K562 (cell line): ENCODE measurements at regions not wholly inside any gene's neighbourhood (a gene's known extent, or its start where the extent isn't known, plus 50 kb on each side); places are given as distances from the start of the nearest gene placed in this dataset.

Experiments used
- ATAC-seq: fragments of 200-7000 bp; cut with Tn5 transposase; 3 replicates; pipeline ENCODE4 v1.9.1; 2020; ENCODE audit warnings: moderate library complexity
- BruUV-seq: library from RNA; stranded (reverse); fragments of 400-500 nt; replicated peaks from 2 replicates; lab custom pipeline; 2021; lab: Mats Ljungman, UMichigan
- CTCF ChIA-PET: fragments of 300-600 bp; formaldehyde crosslinking; extraction: SDS; loops from one replicate; lab custom pipeline; 2021; ENCODE audit warnings: low intra/inter-chr PET ratio; lab: Yijun Ruan, JAX
- POLR2A ChIA-PET: fragments of 300-600, 350-650 bp; sonication (Branson Sonifier 250); formaldehyde crosslinking; extraction: SDS; loops from one replicate; lab custom pipeline; 2021; ENCODE audit warnings: antibody characterized with exemption, inconsistent platforms; lab: Yijun Ruan, JAX
- DNase-seq, 4 experiments: peaks; one replicate each; pipeline versions ENCODE4 v3.0.0 to v3.0.0-alpha.2; 2011 to 2018; ENCODE audit warnings: low spot score in 3 of 4, mixed read lengths in 3 of 4; ENCODE audit errors: extremely low read depth in 1 of 4
- FAIRE-seq: peaks from 2 replicates; lab custom pipeline; 2011; peaks lifted over from hg19 to GRCh38; lab: Jason Lieb, UNC
- H2AFZ ChIP-seq: 2 replicates; pipeline ENCODE4 v1.6.0; 2011; ENCODE audit warnings: low read depth, low read length, control low read depth, inconsistent platforms
- H3K27ac ChIP-seq: fragments of 200-600 bp; 3 replicates; pipeline ENCODE4 v1.8.0; 2011; ENCODE audit warnings: low read depth, mild to moderate bottlenecking, control low read depth, inconsistent platforms, low read length, moderate library complexity, mixed read lengths; ENCODE audit errors: extremely low read depth
- H3K27me3 ChIP-seq, 2 experiments: fragments of 300-600 bp in 1 of 2; 2 replicates in 1 of 2; 3 replicates in 1 of 2; pipeline versions ENCODE4 v1.6.0 to v1.8.0; 2011; ENCODE audit warnings: inconsistent platforms in 2 of 2, low read length in 2 of 2, mild to moderate bottlenecking in 1 of 2, mixed read lengths in 1 of 2, moderate library complexity in 1 of 2; ENCODE audit not compliant: control insufficient read depth in 2 of 2, insufficient read depth in 2 of 2
- H3K36me3 ChIP-seq: fragments of 300-600 bp; 3 replicates; pipeline ENCODE4 v1.8.0; 2011; ENCODE audit warnings: mild to moderate bottlenecking, low read length, inconsistent platforms; ENCODE audit not compliant: control insufficient read depth, insufficient read depth
- H3K4me1 ChIP-seq, 2 experiments: fragments of 200-600 bp in 1 of 2; replicated peaks in 1 of 2; 2 replicates in 1 of 2; 3 replicates in 1 of 2; pipeline versions ENCODE4 v1.5.1 to v1.8.0; 2011; ENCODE audit warnings: inconsistent platforms in 2 of 2, low read length in 2 of 2, mild to moderate bottlenecking in 1 of 2, mixed read lengths in 1 of 2, moderate library complexity in 1 of 2; ENCODE audit not compliant: control insufficient read depth in 2 of 2, insufficient read depth in 2 of 2
- H3K4me2 ChIP-seq: 2 replicates; pipeline ENCODE4 v1.6.1; 2011; ENCODE audit warnings: low read length, control low read depth, inconsistent platforms, mixed read lengths; ENCODE audit not compliant: insufficient read depth
- H3K4me3 ChIP-seq: fragments of 200-600 bp; sonication (generic), shearing (Covaris generic); 2 replicates; pipeline ENCODE4 v1.5.1; 2016; ENCODE audit warnings: control low read depth, inconsistent platforms
- H3K79me2 ChIP-seq: fragments of 200-600 bp; 3 replicates; pipeline ENCODE4 v1.8.0; 2011; ENCODE audit warnings: low read length, inconsistent platforms; ENCODE audit not compliant: control insufficient read depth, insufficient read depth
- H3K9ac ChIP-seq, 2 experiments: 2 replicates each; pipeline versions ENCODE4 v1.6.0 to v1.6.1; 2011; ENCODE audit warnings: low read depth in 2 of 2, low read length in 2 of 2, control low read depth in 1 of 2, inconsistent platforms in 1 of 2, mild to moderate bottlenecking in 1 of 2, mixed read lengths in 1 of 2; ENCODE audit not compliant: insufficient read depth in 1 of 2
- H3K9me1 ChIP-seq: one replicate; pipeline ENCODE4 v1.6.0; 2011; ENCODE audit warnings: inconsistent platforms, mild to moderate bottlenecking, low read length, moderate library complexity; ENCODE audit not compliant: control insufficient read depth, insufficient read depth
- H3K9me3 ChIP-seq: replicated peaks from 2 replicates; pipeline ENCODE4 v1.5.1; 2011; ENCODE audit warnings: low read depth, low read length, inconsistent platforms; ENCODE audit not compliant: control insufficient read depth, insufficient read depth
- H4K20me1 ChIP-seq: replicated peaks from 2 replicates; pipeline ENCODE4 v1.6.1; 2011; ENCODE audit warnings: low read length, inconsistent platforms, mixed read lengths; ENCODE audit not compliant: control insufficient read depth, insufficient read depth
- ARID1B ChIP-seq: fragments of 450-650 bp; IDR thresholded peaks from 2 replicates; pipeline ENCODE4 v1.6.1; 2016; ENCODE audit warnings: antibody characterized with exemption, mild to moderate bottlenecking, inconsistent platforms
- CEBPB ChIP-seq: fragments of 450-650 bp; IDR thresholded peaks from 2 replicates; pipeline ENCODE4 v1.6.1; 2016; ENCODE audit warnings: missing genetic modification characterization, missing compliant biosample characterization
- CEBPG ChIP-seq, 3 experiments: fragments of 200-800 bp in 1 of 3; sonication (Bioruptor generic) in 1 of 3; sonication (generic) in 1 of 3; formaldehyde crosslinking in 1 of 3; IDR thresholded peaks in 2 of 3; conservative IDR thresholded peaks in 1 of 3; 2 replicates each; pipeline versions ENCODE4 v1.6.1 to v1.8.0; 2016 to 2022; ENCODE audit warnings: missing compliant biosample characterization in 2 of 3, missing genetic modification characterization in 2 of 3, mild to moderate bottlenecking in 1 of 3, missing genetic modification reagents in 1 of 3
- MAFG ChIP-seq: fragments of 450-650 bp; conservative IDR thresholded peaks from 2 replicates; pipeline ENCODE4 v1.6.1; 2016; ENCODE audit warnings: missing genetic modification characterization, missing compliant biosample characterization
- PML ChIP-seq: IDR thresholded peaks from 2 replicates; pipeline ENCODE4 v1.6.1; 2012; ENCODE audit warnings: low read length, inconsistent platforms
- SRSF3 ChIP-seq: fragments of 200-400 bp; formaldehyde crosslinking; IDR thresholded peaks from 2 replicates; pipeline ENCODE4 v1.6.1; 2016; ENCODE audit warnings: mild to moderate bottlenecking, low read length, moderate library complexity; ENCODE audit not compliant: insufficient read depth
- ZKSCAN1 ChIP-seq: fragments of 150-350 bp; IDR thresholded peaks from 2 replicates; pipeline ENCODE4 v1.6.1; 2016; ENCODE audit warnings: low read depth, low read length
- ZNF324 ChIP-seq: fragments of 250-450 bp; sonication (Bioruptor Pico); IDR thresholded peaks from 2 replicates; pipeline ENCODE4 v1.4.0; 2020; ENCODE audit warnings: mild to moderate bottlenecking
- WGBS: fragments of 100-300 bp; shearing (Covaris generic); methylation state at CpG from one replicate; pipeline ENCODE4 v1.1.6; 2016; ENCODE audit warnings: low coverage, mixed read lengths; ENCODE audit not compliant: insufficient coverage; ENCODE audit errors: missing lambda C conversion rate; 5-methylcytosine and 5-hydroxymethylcytosine counted together
- in situ Hi-C: fragments of 300-500 bp; cut with MboI; formaldehyde crosslinking; loops from 4 replicates; pipeline ENCODE4 v1.15.0; 2018; ENCODE audit warnings: inconsistent platforms, mixed read lengths
- intact Hi-C: fragments of 100-400 bp; cut with micrococcal nuclease; formaldehyde crosslinking; loops from 2 replicates; pipeline ENCODE4 v1.14.2; 2022
- TF ChIP-seq, protein P1 (sequence below): fragments of 200-800 bp; sonication (Bioruptor generic); IDR thresholded peaks from 2 replicates; pipeline ENCODE4 v1.6.1; 2016; ENCODE audit warnings: missing genetic modification characterization, missing compliant biosample characterization

DNA sequence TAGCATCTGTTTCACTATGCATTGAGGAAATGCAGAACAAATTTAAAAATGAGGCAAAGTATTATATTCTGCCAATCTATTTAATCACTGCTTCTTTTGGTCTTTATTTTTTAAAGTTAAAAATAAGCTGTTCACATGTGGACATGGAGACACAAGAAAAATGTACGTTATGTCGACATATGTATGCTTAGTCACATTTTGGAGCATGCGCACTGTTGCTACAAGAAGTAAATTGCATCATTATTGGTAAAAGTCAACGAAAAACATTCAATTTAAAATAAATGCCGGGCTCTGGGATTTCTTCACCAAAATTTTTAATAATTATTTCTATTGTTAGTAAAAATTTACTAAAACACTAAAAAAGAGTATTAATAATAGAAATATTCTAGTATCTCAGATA lies 876.3 kb upstream of the CTNND2 start:
- no TSS peak for BruUV-seq
- Histone ChIP-seq H3K27me3 (no peaks in the 10 kb centered on the region), H4K20me1 (no peaks in the 10 kb centered on the region), H3K79me2 (no peaks in the 10 kb centered on the region), H3K4me3 (no peak overlapping the region), H3K9ac (no peak overlapping the region), H3K4me2 (no peak overlapping the region), H3K4me1 (no peaks in the 10 kb centered on the region), H3K9me3 (no peaks in the 10 kb centered on the region), H3K36me3 (no peaks in the 10 kb centered on the region), H2AFZ (no peak overlapping the region), H3K9me1 (no peaks in the 10 kb centered on the region), H3K27ac (no peak overlapping the region)
- WGBS: 67% methylated on average over 5 of the region's 5 CpGs
- TF ChIP-seq, protein P1, sequence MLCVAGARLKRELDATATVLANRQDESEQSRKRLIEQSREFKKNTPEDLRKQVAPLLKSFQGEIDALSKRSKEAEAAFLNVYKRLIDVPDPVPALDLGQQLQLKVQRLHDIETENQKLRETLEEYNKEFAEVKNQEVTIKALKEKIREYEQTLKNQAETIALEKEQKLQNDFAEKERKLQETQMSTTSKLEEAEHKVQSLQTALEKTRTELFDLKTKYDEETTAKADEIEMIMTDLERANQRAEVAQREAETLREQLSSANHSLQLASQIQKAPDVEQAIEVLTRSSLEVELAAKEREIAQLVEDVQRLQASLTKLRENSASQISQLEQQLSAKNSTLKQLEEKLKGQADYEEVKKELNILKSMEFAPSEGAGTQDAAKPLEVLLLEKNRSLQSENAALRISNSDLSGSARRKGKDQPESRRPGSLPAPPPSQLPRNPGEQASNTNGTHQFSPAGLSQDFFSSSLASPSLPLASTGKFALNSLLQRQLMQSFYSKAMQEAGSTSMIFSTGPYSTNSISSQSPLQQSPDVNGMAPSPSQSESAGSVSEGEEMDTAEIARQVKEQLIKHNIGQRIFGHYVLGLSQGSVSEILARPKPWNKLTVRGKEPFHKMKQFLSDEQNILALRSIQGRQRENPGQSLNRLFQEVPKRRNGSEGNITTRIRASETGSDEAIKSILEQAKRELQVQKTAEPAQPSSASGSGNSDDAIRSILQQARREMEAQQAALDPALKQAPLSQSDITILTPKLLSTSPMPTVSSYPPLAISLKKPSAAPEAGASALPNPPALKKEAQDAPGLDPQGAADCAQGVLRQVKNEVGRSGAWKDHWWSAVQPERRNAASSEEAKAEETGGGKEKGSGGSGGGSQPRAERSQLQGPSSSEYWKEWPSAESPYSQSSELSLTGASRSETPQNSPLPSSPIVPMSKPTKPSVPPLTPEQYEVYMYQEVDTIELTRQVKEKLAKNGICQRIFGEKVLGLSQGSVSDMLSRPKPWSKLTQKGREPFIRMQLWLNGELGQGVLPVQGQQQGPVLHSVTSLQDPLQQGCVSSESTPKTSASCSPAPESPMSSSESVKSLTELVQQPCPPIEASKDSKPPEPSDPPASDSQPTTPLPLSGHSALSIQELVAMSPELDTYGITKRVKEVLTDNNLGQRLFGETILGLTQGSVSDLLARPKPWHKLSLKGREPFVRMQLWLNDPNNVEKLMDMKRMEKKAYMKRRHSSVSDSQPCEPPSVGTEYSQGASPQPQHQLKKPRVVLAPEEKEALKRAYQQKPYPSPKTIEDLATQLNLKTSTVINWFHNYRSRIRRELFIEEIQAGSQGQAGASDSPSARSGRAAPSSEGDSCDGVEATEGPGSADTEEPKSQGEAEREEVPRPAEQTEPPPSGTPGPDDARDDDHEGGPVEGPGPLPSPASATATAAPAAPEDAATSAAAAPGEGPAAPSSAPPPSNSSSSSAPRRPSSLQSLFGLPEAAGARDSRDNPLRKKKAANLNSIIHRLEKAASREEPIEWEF (CRISPR knock-in tag): no peak
- no peak for TF ChIP-seq ZKSCAN1
- TF ChIP-seq SRSF3: no peak
- TF ChIP-seq MAFG (tag): no peak
- no peak for TF ChIP-seq ZNF324
- no peak for TF ChIP-seq ARID1B
- no peak for TF ChIP-seq PML
- no peak for TF ChIP-seq CEBPG (CRISPR knock-in tag; IDR thresholded peaks at IDR 0.05)
- peak; percentile 36 to 41; a peak in 2 of 4 replicates for TF ChIP-seq CEBPG (tag; conservative IDR thresholded peaks at IDR 0.05 in 1 of 2, IDR thresholded peaks at IDR 0.05 in 1 of 2)
- TF ChIP-seq CEBPB (tag): 0 out of 2 replicates have a peak, but pooled peaks have one; percentile 8
- POLR2A ChIA-PET: no interaction called here
- in situ Hi-C loops (no loop called here), intact Hi-C loops (no loop called here)
- no peak for ATAC-seq
- FAIRE-seq: no peak
- CTCF ChIA-PET: no interaction called here
- no peak for DNase-seq
